Esophagus muscularis mucosa (tissue), 4 donors: ENCODE measurements at regions not wholly inside any gene's neighbourhood (a gene's known extent, or its start where the extent isn't known, plus 50 kb on each side); places are given as distances from the start of the nearest gene placed in this dataset.
"Not testable (repeated sequence)": the region's sequence is repeated elsewhere in the genome, so short reads cannot be mapped to it uniquely, and the experiment has no call there.

ENCODE experiments used
- DNase-seq: peaks from one replicate; pipeline ENCODE4 v3.0.0-alpha.2; 2017; ENCODE audit errors: extremely low spot score
- H3K27ac ChIP-seq, 4 donors: fragments of 200-600 bp; sonication (generic); replicated peaks in 1 of 4; 1 replicate in 3 of 4; 2 replicates in 1 of 4; pipeline ENCODE4 v1.5.1; 2016 to 2019; ENCODE audit warnings: mild to moderate bottlenecking in 1 of 4
- H3K27me3 ChIP-seq, 4 donors: fragments of 200-600 bp; sonication (generic); one replicate each; pipeline versions ENCODE4 v1.5.1 to v1.6.0; 2016 to 2019
- H3K36me3 ChIP-seq, 4 donors: fragments of 200-600 bp; sonication (generic); one replicate each; pipeline ENCODE4 v1.5.1; 2016 to 2019
- H3K4me1 ChIP-seq, 4 donors: fragments of 200-600 bp; sonication (generic); one replicate each; pipeline ENCODE4 v1.5.1; 2016 to 2019
- H3K4me3 ChIP-seq, 4 donors: fragments of 200-600 bp; sonication (generic); 1 replicate in 2 of 4; 2 replicates in 2 of 4; pipeline ENCODE4 v1.5.1; 2016 to 2019; ENCODE audit warnings: mild to moderate bottlenecking in 4 of 4, moderate library complexity in 1 of 4
- H3K9me3 ChIP-seq, 4 donors: fragments of 200-600 bp; sonication (generic); 1 replicate in 3 of 4; 2 replicates in 1 of 4; pipeline ENCODE4 v1.5.1; 2016 to 2019
- CTCF ChIP-seq, 3 experiments: fragments of 200-600 bp in 2 of 3; fragments of 450-650 bp in 1 of 3; sonication (generic) in 2 of 3; IDR thresholded peaks; one replicate each; pipeline ENCODE4 v1.5.1; 2017 to 2019; ENCODE audit warnings: antibody characterized with exemption in 3 of 3, mild to moderate bottlenecking in 2 of 3, moderate library complexity in 1 of 3
- EP300 ChIP-seq: sonication (generic); formaldehyde crosslinking; IDR thresholded peaks from one replicate; pipeline ENCODE4 v1.6.1; 2017; ENCODE audit warnings: antibody characterized with exemption
- POLR2A ChIP-seq: fragments of 450-650 bp; IDR thresholded peaks from one replicate; pipeline ENCODE4 v1.6.1; 2017; ENCODE audit warnings: antibody characterized with exemption, moderate library complexity, mild to moderate bottlenecking, low read depth
- POLR2AphosphoS5 ChIP-seq, 2 donors: sonication (generic); formaldehyde crosslinking; IDR thresholded peaks; one replicate each; pipeline ENCODE4 v1.6.1; 2017; ENCODE audit warnings: antibody characterized with exemption in 2 of 2
- WGBS: methylation state at CpG from one replicate; pipeline ENCODE4 v1.1.5; 2018; 5-methylcytosine and 5-hydroxymethylcytosine counted together
- intact Hi-C: fragments of 100-400 bp; cut with DNase I; formaldehyde crosslinking; loops from one replicate; pipeline ENCODE4 v1.15.1; 2023

- intact Hi-C loops = no loop called here
Observed at GRCh38 chr13:40043764-40044163, 388.3 kb downstream of the COG6 start.

DNA sequence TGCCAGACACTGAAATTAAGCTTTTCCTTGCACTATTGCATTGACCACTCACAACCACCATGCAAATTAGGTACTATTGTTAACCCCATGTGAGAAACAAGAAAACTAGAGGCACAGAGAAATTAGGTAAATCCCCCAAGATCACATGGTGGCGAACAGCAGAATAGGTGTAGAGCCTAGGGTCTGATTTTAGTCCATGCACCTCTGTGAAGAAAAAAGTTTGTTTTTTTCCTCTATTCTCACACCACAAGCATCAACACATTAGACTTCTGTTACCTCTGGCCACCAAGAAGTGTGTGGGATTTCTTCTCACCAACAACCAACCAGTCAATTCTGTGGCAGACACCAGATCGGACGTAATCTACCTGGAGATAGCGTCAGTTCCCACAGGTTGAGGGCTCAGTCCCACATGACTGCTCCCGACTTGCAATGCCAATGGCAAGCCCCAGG is 391.9 kb downstream of the COG6 start:
- no peak for TF ChIP-seq EP300
- intact Hi-C loops = no loop called here
- no peak overlapping the region for H3K4me3 ChIP-seq
- no peaks in the 10 kb centered on the region for H3K9me3 ChIP-seq
- 95% methylated on average over 5 of the region's 5 CpGs for WGBS
- DNase-seq = no peak
- H3K27me3 ChIP-seq = no peaks in the 10 kb centered on the region
- H3K4me1 ChIP-seq = no peaks in the 10 kb centered on the region
- H3K27ac ChIP-seq = no peak overlapping the region
- H3K36me3 ChIP-seq = no peaks in the 10 kb centered on the region

More at GRCh38 chr13:40043764-40044163, 388.3 kb downstream of the COG6 start:
- no peaks in the 10 kb centered on the region for H3K4me1 ChIP-seq
- TF ChIP-seq CTCF (IDR thresholded peaks at IDR 0.05) (no peak), POLR2A (no peak), POLR2AphosphoS5 (IDR thresholded peaks at IDR 0.05) (no peak), EP300 (no peak)
- H3K9me3 ChIP-seq = no peaks in the 10 kb centered on the region
- no peaks in the 10 kb centered on the region for H3K36me3 ChIP-seq
- no peak for DNase-seq
- no peaks in the 10 kb centered on the region for H3K27me3 ChIP-seq
- no peak overlapping the region for H3K4me3 ChIP-seq
- no peak overlapping the region for H3K27ac ChIP-seq
- 93% methylated on average over 3 of the region's 3 CpGs for WGBS

- H3K4me3 ChIP-seq = no peak overlapping the region
- WGBS = 75% methylated on average over 5 of the region's 5 CpGs
- H3K27ac ChIP-seq = no peak overlapping the region
- no peaks in the 10 kb centered on the region for H3K27me3 ChIP-seq
- TF ChIP-seq POLR2A = no peak
- no peak for TF ChIP-seq EP300
- TF ChIP-seq CTCF (IDR thresholded peaks at IDR 0.05) = no peak
- TF ChIP-seq POLR2AphosphoS5 (IDR thresholded peaks at IDR 0.05) = no peak
- no peak for DNase-seq
- no peaks in the 10 kb centered on the region for H3K9me3 ChIP-seq
- H3K4me1 ChIP-seq = no peaks in the 10 kb centered on the region
- intact Hi-C loops = no loop called here
- no peaks in the 10 kb centered on the region for H3K36me3 ChIP-seq
Observed at GRCh38 chr13:40048551-40048950, 393.1 kb downstream of the COG6 start.

DNA sequence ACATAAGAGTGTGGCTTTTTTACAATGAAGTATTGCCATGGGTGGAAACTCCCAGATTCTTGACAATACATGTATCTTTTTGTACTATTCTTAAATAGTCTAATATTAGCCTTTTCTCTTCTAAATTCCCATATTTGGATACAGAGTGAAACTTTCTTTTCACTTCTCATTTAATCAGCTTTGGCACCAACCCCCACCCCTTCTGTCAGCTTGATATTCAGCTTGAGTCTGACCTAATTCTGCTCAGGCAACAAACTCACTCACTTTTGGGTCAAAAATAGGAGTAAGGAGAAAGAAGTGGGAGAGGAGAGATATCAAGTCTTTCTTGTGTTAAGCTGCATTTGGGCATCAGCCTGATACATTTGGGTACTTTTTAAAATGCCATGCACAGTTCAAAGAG is 397.5 kb downstream of the COG6 start:
- DNase-seq = no peak

GRCh38 chr13:40053401-40053800 is 397.9 kb downstream of the COG6 start:
- TF ChIP-seq CTCF (IDR thresholded peaks at IDR 0.05) (no peak), EP300 (no peak), POLR2A (no peak), POLR2AphosphoS5 (IDR thresholded peaks at IDR 0.05) (no peak)
- no peaks in the 10 kb centered on the region for H3K9me3 ChIP-seq
- no peaks in the 10 kb centered on the region for H3K36me3 ChIP-seq
- WGBS = 95% methylated on average over 4 of the region's 4 CpGs
- DNase-seq = no peak
- intact Hi-C loops = no loop called here
- H3K4me3 ChIP-seq = no peak overlapping the region
- H3K27me3 ChIP-seq = no peaks in the 10 kb centered on the region
- H3K4me1 ChIP-seq = peaks cover 0 to under 1% (median under 1%) of the 10 kb centered on the region in 4 donors
- H3K27ac ChIP-seq = no peak overlapping the region

More for the DNA sequence above, 397.5 kb downstream of the COG6 start:
- no peak for TF ChIP-seq POLR2A
- Histone ChIP-seq H3K4me3 (no peak overlapping the region), H3K27me3 (no peaks in the 10 kb centered on the region), H3K4me1 (no peaks in the 10 kb centered on the region), H3K27ac (no peak overlapping the region), H3K9me3 (no peaks in the 10 kb centered on the region), H3K36me3 (no peaks in the 10 kb centered on the region)
- intact Hi-C loops = no loop called here

- WGBS = 93% methylated on average over 2 of the region's 3 CpGs
- H3K4me3 ChIP-seq, DNase-seq, H3K27me3 ChIP-seq, H3K36me3 ChIP-seq, H3K9me3 ChIP-seq, intact Hi-C loops, H3K27ac ChIP-seq: not testable (repeated sequence)
- peaks cover 0 to 11% (median 10%) of the 10 kb centered on the region in 4 donors for H3K4me1 ChIP-seq
Observed at GRCh38 chr13:40054422-40054821, 399.0 kb downstream of the COG6 start.
